ENCODE measurements at regions not wholly inside any gene's neighbourhood (a gene's known extent, or its start where the extent isn't known, plus 50 kb on each side); places are given as distances from the start of the nearest gene placed in this dataset.

DNA sequence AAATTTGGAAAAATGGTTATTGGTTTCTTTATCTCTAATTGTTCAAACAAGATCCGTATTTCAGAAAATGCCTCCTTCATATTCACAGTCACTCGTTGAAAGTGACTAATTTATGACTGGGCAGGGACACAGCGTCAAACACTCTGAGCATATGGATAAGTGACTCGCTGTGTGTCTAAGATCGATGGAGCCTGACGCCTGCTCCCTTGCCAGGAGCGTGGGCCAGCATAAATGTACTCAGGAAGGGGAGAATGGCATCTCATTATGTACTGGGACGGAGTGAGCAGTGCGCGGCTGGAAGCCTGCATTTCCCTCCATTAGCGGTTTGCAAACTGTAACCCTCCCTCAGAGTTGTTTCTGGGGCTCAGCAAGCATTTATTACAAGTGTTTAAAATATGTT, 79.8 kb upstream of the CAST start:
- no peak overlapping the region for H3K27ac Mint-ChIP-seq
- DNase-seq (ENCODE audit: low spot score in 2 of 2, unreplicated experiment in 2 of 2), result no peak
- no peaks in the 10 kb centered on the region for H3K4me1 Mint-ChIP-seq
- peaks cover 37% of the 10 kb centered on the region for H3K27me3 Mint-ChIP-seq (ENCODE audit: low read depth)
- H3K4me3 Mint-ChIP-seq, result no peak overlapping the region
- H3K36me3 Mint-ChIP-seq, result no peaks in the 10 kb centered on the region
- H3K9me3 Mint-ChIP-seq, result no peaks in the 10 kb centered on the region
- TF ChIP-seq, protein P1, sequence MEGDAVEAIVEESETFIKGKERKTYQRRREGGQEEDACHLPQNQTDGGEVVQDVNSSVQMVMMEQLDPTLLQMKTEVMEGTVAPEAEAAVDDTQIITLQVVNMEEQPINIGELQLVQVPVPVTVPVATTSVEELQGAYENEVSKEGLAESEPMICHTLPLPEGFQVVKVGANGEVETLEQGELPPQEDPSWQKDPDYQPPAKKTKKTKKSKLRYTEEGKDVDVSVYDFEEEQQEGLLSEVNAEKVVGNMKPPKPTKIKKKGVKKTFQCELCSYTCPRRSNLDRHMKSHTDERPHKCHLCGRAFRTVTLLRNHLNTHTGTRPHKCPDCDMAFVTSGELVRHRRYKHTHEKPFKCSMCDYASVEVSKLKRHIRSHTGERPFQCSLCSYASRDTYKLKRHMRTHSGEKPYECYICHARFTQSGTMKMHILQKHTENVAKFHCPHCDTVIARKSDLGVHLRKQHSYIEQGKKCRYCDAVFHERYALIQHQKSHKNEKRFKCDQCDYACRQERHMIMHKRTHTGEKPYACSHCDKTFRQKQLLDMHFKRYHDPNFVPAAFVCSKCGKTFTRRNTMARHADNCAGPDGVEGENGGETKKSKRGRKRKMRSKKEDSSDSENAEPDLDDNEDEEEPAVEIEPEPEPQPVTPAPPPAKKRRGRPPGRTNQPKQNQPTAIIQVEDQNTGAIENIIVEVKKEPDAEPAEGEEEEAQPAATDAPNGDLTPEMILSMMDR (IDR thresholded peaks at IDR 0.05; ENCODE audit: unreplicated experiment), result no peak

DNA sequence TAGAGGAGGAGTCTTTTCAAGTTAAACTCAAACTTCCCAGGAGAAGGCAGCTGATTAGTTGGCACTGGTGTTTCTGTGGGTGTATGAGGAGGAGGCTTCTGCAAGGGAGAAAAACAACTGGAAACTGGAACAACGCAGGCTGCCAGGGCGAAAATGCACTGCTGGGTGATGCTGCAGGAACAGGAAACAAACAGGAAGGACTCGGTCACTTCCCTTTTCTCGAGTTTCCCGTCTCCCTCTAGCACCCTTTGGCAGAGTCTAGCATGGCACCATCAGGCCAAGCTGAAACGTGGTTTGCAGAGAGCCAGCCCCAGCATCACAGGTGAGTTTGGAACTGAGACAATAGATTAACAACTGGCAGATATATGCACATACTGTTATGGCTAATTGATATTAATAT, 77.5 kb upstream of the CAST start:
- Mint-ChIP-seq H3K36me3 (no peaks in the 10 kb centered on the region), H3K4me3 (no peak overlapping the region), H3K4me1 (no peaks in the 10 kb centered on the region), H3K27ac (no peak overlapping the region), H3K9me3 (no peaks in the 10 kb centered on the region), H3K27me3 (ENCODE audit: low read depth) (peaks cover 45% of the 10 kb centered on the region)
- TF ChIP-seq, protein P1 (IDR thresholded peaks at IDR 0.05; ENCODE audit: unreplicated experiment), result no peak
- no peak for DNase-seq (ENCODE audit: low spot score in 2 of 2, unreplicated experiment in 2 of 2)

GRCh38 chr5:96588539-96588938, 73.6 kb upstream of the CAST start:
- H3K27me3 Mint-ChIP-seq (ENCODE audit: low read depth), result peaks cover 49% of the 10 kb centered on the region
- TF ChIP-seq, protein P1 (IDR thresholded peaks at IDR 0.05; ENCODE audit: unreplicated experiment), result no peak
- no peak overlapping the region for H3K4me3 Mint-ChIP-seq
- no peak overlapping the region for H3K27ac Mint-ChIP-seq
- no peaks in the 10 kb centered on the region for H3K9me3 Mint-ChIP-seq
- no peaks in the 10 kb centered on the region for H3K36me3 Mint-ChIP-seq
- no peak for DNase-seq (ENCODE audit: low spot score in 2 of 2, unreplicated experiment in 2 of 2)
- H3K4me1 Mint-ChIP-seq, result peaks cover 6% of the 10 kb centered on the region

- Mint-ChIP-seq H3K4me3 (no peak overlapping the region), H3K27me3 (ENCODE audit: low read depth) (peaks cover 33% of the 10 kb centered on the region), H3K36me3 (no peaks in the 10 kb centered on the region), H3K4me1 (peaks cover 6% of the 10 kb centered on the region), H3K27ac (no peak overlapping the region), H3K9me3 (no peaks in the 10 kb centered on the region)
- DNase-seq (ENCODE audit: low spot score in 2 of 2, unreplicated experiment in 2 of 2), result no peak
- TF ChIP-seq, protein P1 (IDR thresholded peaks at IDR 0.05; ENCODE audit: unreplicated experiment), result no peak
Measured at GRCh38 chr5:96590796-96591195, 71.4 kb upstream of the CAST start.

DNA sequence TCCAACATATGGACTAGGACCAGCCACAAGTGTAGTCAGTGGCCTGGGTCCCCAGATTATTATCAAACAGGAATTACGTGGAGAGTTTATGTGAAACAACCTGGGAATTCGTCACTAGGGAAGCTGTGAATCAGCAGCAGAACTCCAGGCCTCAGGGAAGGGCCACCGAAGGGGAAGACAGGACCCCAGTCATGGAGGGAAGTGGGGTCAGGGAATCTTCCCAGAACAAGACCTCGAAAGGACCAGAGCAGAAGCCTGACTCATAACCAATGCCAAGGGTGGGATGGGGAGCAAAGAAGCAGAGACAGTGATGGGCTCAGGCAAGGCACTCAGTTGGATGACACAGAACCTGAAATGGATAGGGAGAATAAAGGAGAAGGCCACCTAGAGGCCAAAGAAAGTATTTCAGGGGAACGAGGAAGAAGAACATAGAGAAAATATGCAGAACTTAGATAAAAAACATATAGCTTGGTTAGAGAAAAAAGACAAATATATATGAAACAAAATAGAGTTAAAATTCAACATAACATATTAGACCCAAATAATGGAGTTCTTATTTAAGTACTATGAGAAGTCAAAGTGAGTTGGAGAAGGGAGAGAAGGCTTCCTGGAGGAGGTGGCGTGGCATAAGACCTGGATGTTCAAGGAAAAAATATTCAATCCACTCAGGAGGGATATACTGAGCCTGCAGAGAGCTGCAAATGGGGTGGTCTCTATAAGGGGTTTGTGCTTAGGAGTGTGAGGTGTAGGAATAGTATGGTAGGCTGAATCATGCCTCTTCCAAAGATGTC, 66.7 kb upstream of the CAST start:
- peaks cover 6% of the 10 kb centered on the region for H3K4me1 Mint-ChIP-seq
- H3K27ac Mint-ChIP-seq, result no peak overlapping the region
- no peaks in the 10 kb centered on the region for H3K9me3 Mint-ChIP-seq
- no peaks in the 10 kb centered on the region for H3K36me3 Mint-ChIP-seq
- no peak for DNase-seq (ENCODE audit: low spot score in 2 of 2, unreplicated experiment in 2 of 2)
- no peak overlapping the region for H3K4me3 Mint-ChIP-seq
- H3K27me3 Mint-ChIP-seq (ENCODE audit: low read depth), result peaks cover 11% of the 10 kb centered on the region
- TF ChIP-seq, protein P1 (IDR thresholded peaks at IDR 0.05; ENCODE audit: unreplicated experiment), result peak; percentile 56
